Type B pancreatic cell (in vitro differentiated cells): ENCODE measurements at regions not wholly inside any gene's neighbourhood (a gene's known extent, or its start where the extent isn't known, plus 50 kb on each side); places are given as distances from the start of the nearest gene placed in this dataset.

Source experiments
- DNase-seq: peaks from one replicate; pipeline ENCODE4 v3.0.0; 2021; ENCODE audit warnings: mixed read lengths; ENCODE audit not compliant: unreplicated experiment; ENCODE audit errors: extremely low spot score
- H3K27ac Mint-ChIP-seq: 2 replicates; pipeline ENCODE4 v1.8.0; 2021; ENCODE audit warnings: mild to moderate bottlenecking, mixed read lengths
- H3K27me3 Mint-ChIP-seq: 2 replicates; pipeline ENCODE4 v1.8.0; 2021; ENCODE audit warnings: mixed read lengths
- H3K36me3 Mint-ChIP-seq: 2 replicates; pipeline ENCODE4 v1.8.0; 2021; ENCODE audit warnings: mixed read lengths
- H3K4me1 Mint-ChIP-seq: one replicate; pipeline ENCODE4 v1.8.0; 2021; ENCODE audit warnings: mixed read lengths; ENCODE audit not compliant: unreplicated experiment
- H3K4me3 Mint-ChIP-seq: 2 replicates; pipeline ENCODE4 v1.8.0; 2021; ENCODE audit warnings: mild to moderate bottlenecking, mixed read lengths
- H3K9me3 Mint-ChIP-seq: 2 replicates; pipeline ENCODE4 v1.8.0; 2021; ENCODE audit warnings: mixed read lengths
- CTCF ChIP-seq: fragments of 200-600 bp; sonication (generic); conservative IDR thresholded peaks from 2 replicates; pipeline ENCODE4 v1.5.0; 2021; ENCODE audit warnings: antibody characterized with exemption, mild to moderate bottlenecking

- no peak for TF ChIP-seq CTCF
- no peak overlapping the region for H3K27ac Mint-ChIP-seq
- peaks cover 12% of the 10 kb centered on the region for H3K4me1 Mint-ChIP-seq
- no peak for DNase-seq
- peaks cover 4% of the 10 kb centered on the region for H3K9me3 Mint-ChIP-seq
- peaks cover 2% of the 10 kb centered on the region for H3K27me3 Mint-ChIP-seq
- no peaks in the 10 kb centered on the region for H3K36me3 Mint-ChIP-seq
- H3K4me3 Mint-ChIP-seq = no peak overlapping the region
Observed at GRCh38 chr14:62071039-62071438, 308.8 kb downstream of the SNAPC1 start.

GRCh38 chr14:62076368-62076767 is 314.1 kb downstream of the SNAPC1 start:
- H3K27me3 Mint-ChIP-seq = peaks cover 2% of the 10 kb centered on the region

GRCh38 chr14:62076825-62077605 is 314.8 kb downstream of the SNAPC1 start:
- peaks cover 2% of the 10 kb centered on the region for H3K27me3 Mint-ChIP-seq
- H3K4me1 Mint-ChIP-seq = peaks cover 4% of the 10 kb centered on the region
- no peak overlapping the region for H3K27ac Mint-ChIP-seq
- no peak for TF ChIP-seq CTCF
- H3K9me3 Mint-ChIP-seq = peaks cover 4% of the 10 kb centered on the region
- no peak for DNase-seq
- no peaks in the 10 kb centered on the region for H3K36me3 Mint-ChIP-seq
- no peak overlapping the region for H3K4me3 Mint-ChIP-seq

More at GRCh38 chr14:62076368-62076767, 314.1 kb downstream of the SNAPC1 start:
- Mint-ChIP-seq H3K4me3 (no peak overlapping the region), H3K4me1 (peaks cover 8% of the 10 kb centered on the region), H3K9me3 (peaks cover 4% of the 10 kb centered on the region), H3K36me3 (no peaks in the 10 kb centered on the region), H3K27ac (no peak overlapping the region)
- no peak for DNase-seq
- no peak for TF ChIP-seq CTCF

- H3K4me3 Mint-ChIP-seq = no peak overlapping the region
- H3K9me3 Mint-ChIP-seq = peaks cover 4% of the 10 kb centered on the region
- no peak for TF ChIP-seq CTCF
- no peak overlapping the region for H3K27ac Mint-ChIP-seq
- no peak for DNase-seq
- peaks cover 2% of the 10 kb centered on the region for H3K27me3 Mint-ChIP-seq
- peaks cover 4% of the 10 kb centered on the region for H3K4me1 Mint-ChIP-seq
- H3K36me3 Mint-ChIP-seq = no peaks in the 10 kb centered on the region
Observed at GRCh38 chr14:62077676-62078261, 315.5 kb downstream of the SNAPC1 start.

GRCh38 chr14:62079038-62079437 is 316.8 kb downstream of the SNAPC1 start:
- Mint-ChIP-seq H3K27me3 (peaks cover 2% of the 10 kb centered on the region), H3K9me3 (peaks cover 2% of the 10 kb centered on the region), H3K4me1 (peaks cover 4% of the 10 kb centered on the region), H3K27ac (no peak overlapping the region), H3K4me3 (no peak overlapping the region), H3K36me3 (no peaks in the 10 kb centered on the region)
- no peak for TF ChIP-seq CTCF
- no peak for DNase-seq
